ENCODE measurements at regions not wholly inside any gene's neighbourhood (a gene's known extent, or its start where the extent isn't known, plus 50 kb on each side); places are given as distances from the start of the nearest gene placed in this dataset.

DNA sequence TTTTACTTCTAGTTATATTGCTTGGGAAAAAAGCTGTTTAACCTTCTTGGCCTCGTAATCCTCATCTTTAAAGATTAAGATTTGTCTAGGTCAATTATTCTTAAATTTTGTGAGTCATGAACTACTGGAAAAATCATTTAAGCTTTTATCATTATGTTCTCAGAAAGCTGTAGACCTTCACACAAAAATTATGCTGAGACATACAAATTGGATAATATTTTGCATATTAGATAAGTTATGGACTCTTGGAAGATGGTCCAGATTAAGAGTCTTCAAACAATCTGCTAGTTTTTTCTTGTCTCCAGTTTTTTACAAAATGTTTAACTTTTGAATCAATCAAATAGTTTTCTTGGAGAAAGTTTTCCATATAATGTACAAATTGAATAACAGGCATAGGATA lies 108.1 kb upstream of the NEIL3 start:
- Mint-ChIP-seq H3K27me3 (ENCODE audit: low read depth) (peaks cover 9% of the 10 kb centered on the region), H3K4me3 (ENCODE audit: unreplicated experiment) (no peak overlapping the region), H3K36me3 (ENCODE audit: low read depth) (peaks cover 5% of the 10 kb centered on the region), H3K9me3 (ENCODE audit: low read depth) (peaks cover 17% of the 10 kb centered on the region), H3K27ac (ENCODE audit: unreplicated experiment) (no peak overlapping the region), H3K4me1 (ENCODE audit: low read depth) (no peaks in the 10 kb centered on the region)
- TF ChIP-seq, protein P1, sequence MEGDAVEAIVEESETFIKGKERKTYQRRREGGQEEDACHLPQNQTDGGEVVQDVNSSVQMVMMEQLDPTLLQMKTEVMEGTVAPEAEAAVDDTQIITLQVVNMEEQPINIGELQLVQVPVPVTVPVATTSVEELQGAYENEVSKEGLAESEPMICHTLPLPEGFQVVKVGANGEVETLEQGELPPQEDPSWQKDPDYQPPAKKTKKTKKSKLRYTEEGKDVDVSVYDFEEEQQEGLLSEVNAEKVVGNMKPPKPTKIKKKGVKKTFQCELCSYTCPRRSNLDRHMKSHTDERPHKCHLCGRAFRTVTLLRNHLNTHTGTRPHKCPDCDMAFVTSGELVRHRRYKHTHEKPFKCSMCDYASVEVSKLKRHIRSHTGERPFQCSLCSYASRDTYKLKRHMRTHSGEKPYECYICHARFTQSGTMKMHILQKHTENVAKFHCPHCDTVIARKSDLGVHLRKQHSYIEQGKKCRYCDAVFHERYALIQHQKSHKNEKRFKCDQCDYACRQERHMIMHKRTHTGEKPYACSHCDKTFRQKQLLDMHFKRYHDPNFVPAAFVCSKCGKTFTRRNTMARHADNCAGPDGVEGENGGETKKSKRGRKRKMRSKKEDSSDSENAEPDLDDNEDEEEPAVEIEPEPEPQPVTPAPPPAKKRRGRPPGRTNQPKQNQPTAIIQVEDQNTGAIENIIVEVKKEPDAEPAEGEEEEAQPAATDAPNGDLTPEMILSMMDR (IDR thresholded peaks at IDR 0.05) = no peak
- DNase-seq (ENCODE audit: low spot score) = no peak

DNA sequence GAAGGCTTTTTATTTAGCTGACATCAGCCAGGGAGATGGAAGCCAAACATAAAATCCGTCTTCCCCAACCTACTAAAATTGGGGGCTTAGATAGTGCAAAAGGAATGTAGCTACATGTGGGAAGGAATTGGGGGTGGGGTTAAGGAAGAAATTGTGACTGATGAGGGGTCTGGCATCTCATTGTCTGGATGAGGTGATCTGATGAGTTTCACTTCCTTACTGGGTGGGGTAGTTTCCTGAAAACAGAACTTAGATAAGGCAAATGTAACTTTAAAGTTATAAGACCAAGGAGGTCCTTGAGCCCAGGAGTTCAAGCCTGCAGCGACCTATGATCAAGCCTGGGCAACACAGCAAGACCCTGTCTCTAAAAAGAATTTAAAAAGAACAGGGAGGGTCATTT lies 105.5 kb upstream of the NEIL3 start:
- no peak overlapping the region for H3K27ac Mint-ChIP-seq (ENCODE audit: unreplicated experiment)
- H3K9me3 Mint-ChIP-seq (ENCODE audit: low read depth) = peaks cover 7% of the 10 kb centered on the region
- TF ChIP-seq, protein P1 (IDR thresholded peaks at IDR 0.05) = no peak
- no peaks in the 10 kb centered on the region for H3K36me3 Mint-ChIP-seq (ENCODE audit: low read depth)
- no peaks in the 10 kb centered on the region for H3K4me1 Mint-ChIP-seq (ENCODE audit: low read depth)
- no peak overlapping the region for H3K4me3 Mint-ChIP-seq (ENCODE audit: unreplicated experiment)
- no peak for DNase-seq (ENCODE audit: low spot score)
- peaks cover 7% of the 10 kb centered on the region for H3K27me3 Mint-ChIP-seq (ENCODE audit: low read depth)

DNA sequence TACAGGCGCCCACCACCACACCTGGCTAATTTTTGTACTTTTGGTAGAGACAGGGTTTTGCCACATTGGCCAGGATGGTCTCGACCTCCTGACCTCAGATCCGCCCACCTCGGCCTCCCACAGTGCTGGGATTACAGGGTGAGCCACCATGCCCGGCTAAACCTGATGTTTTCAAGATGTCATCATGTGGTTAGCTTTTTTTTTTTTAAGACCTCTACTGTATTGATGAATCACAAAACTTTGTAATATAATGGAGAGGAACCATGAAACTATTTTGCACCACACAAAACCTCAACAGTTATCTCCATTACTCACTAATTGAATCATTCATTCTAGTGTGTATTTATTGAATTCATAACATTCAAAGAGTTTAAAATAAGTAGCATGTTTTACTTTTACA lies 94.7 kb upstream of the NEIL3 start:
- H3K4me1 Mint-ChIP-seq (ENCODE audit: low read depth) = no peaks in the 10 kb centered on the region
- no peak overlapping the region for H3K4me3 Mint-ChIP-seq (ENCODE audit: unreplicated experiment)
- no peaks in the 10 kb centered on the region for H3K36me3 Mint-ChIP-seq (ENCODE audit: low read depth)
- no peaks in the 10 kb centered on the region for H3K9me3 Mint-ChIP-seq (ENCODE audit: low read depth)
- no peak for DNase-seq (ENCODE audit: low spot score)
- TF ChIP-seq, protein P1 (IDR thresholded peaks at IDR 0.05) = no peak
- no peak overlapping the region for H3K27ac Mint-ChIP-seq (ENCODE audit: unreplicated experiment)
- H3K27me3 Mint-ChIP-seq (ENCODE audit: low read depth) = peaks cover 18% of the 10 kb centered on the region

DNA sequence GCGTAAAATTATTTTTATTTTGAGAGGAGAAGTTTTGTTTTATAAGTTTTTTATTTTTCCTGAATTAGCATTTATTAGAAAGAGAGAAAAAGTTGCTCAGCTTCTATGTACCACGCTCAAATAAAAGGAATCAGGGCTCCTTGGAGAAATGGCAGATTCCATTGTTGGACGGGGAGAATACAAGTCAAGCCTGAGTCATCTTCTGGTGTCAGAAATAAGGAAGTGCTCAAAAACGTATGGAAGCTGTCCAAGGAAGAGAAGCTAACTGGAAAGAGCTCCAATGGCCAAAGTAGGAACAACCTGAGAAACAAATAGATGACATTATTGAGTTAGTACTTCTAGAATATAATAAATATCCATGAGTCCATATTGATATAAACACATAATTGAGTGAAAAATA lies 89.3 kb upstream of the NEIL3 start:
- Mint-ChIP-seq H3K9me3 (ENCODE audit: low read depth) (no peaks in the 10 kb centered on the region), H3K27ac (ENCODE audit: unreplicated experiment) (no peak overlapping the region)

DNA sequence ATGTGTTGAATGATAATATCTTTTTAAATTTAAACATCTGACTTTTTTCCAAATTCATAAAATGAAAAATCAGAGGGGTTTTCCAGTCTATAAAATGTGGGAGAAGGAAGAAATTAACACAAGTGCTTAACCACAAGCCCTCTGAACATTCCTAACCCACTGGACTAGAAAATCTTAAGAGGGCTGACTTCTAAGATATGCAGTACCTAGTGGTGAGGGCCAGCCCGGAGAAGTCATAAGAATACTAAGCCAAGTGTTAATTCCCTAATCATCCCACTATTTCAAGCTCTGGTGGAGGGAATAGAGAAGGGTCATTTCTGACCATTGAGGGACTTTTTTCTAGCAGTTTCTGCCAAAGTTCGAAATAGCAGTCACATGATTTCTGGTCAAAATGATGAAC lies 86.9 kb upstream of the NEIL3 start:
- Mint-ChIP-seq H3K4me3 (ENCODE audit: unreplicated experiment) (no peak overlapping the region), H3K9me3 (ENCODE audit: low read depth) (no peaks in the 10 kb centered on the region), H3K27ac (ENCODE audit: unreplicated experiment) (no peak overlapping the region), H3K4me1 (ENCODE audit: low read depth) (no peaks in the 10 kb centered on the region), H3K27me3 (ENCODE audit: low read depth) (peaks cover 20% of the 10 kb centered on the region), H3K36me3 (ENCODE audit: low read depth) (peaks cover 2% of the 10 kb centered on the region)
- TF ChIP-seq, protein P1 (IDR thresholded peaks at IDR 0.05) = no peak
- DNase-seq (ENCODE audit: low spot score) = no peak

More for the DNA sequence above, 89.3 kb upstream of the NEIL3 start:
- Mint-ChIP-seq H3K36me3 (ENCODE audit: low read depth) (peaks cover 2% of the 10 kb centered on the region), H3K4me3 (ENCODE audit: unreplicated experiment) (no peak overlapping the region), H3K4me1 (ENCODE audit: low read depth) (no peaks in the 10 kb centered on the region), H3K27me3 (ENCODE audit: low read depth) (peaks cover 22% of the 10 kb centered on the region)
- DNase-seq (ENCODE audit: low spot score) = no peak
- TF ChIP-seq, protein P1 (IDR thresholded peaks at IDR 0.05) = no peak
